CD14-positive monocyte (primary cell): ENCODE measurements at regions not wholly inside any gene's neighbourhood (a gene's known extent, or its start where the extent isn't known, plus 50 kb on each side); places are given as distances from the start of the nearest gene placed in this dataset.

ENCODE experiments used
- DNase-seq, 3 donors: peaks; one replicate each; pipeline ENCODE4 v3.0.0-alpha.2; 2011 to 2022
- H2AFZ ChIP-seq: 2 replicates; pipeline ENCODE4 v1.6.0; 2012; ENCODE audit warnings: mild to moderate bottlenecking, low read depth, low read length, inconsistent platforms; ENCODE audit not compliant: insufficient read depth, poor library complexity, severe bottlenecking
- H3K27ac ChIP-seq, 2 donors: 1 replicate in 1 of 2; 2 replicates in 1 of 2; pipeline ENCODE4 v1.5.1; 2012 to 2013; ENCODE audit warnings: low read length in 2 of 2, control low read depth in 1 of 2, inconsistent platforms in 1 of 2, low read depth in 1 of 2, mild to moderate bottlenecking in 1 of 2
- H3K27me3 ChIP-seq, 2 donors: one replicate each; pipeline versions ENCODE4 v1.6.0 to v1.6.1; 2011 to 2013; ENCODE audit warnings: low read length in 2 of 2; ENCODE audit not compliant: control insufficient read depth in 2 of 2, insufficient read depth in 2 of 2
- H3K36me3 ChIP-seq, 2 donors: replicated peaks in 1 of 2; 1 replicate in 1 of 2; 2 replicates in 1 of 2; pipeline versions ENCODE4 v1.5.1 to v1.6.1; 2012 to 2013; ENCODE audit warnings: low read length in 2 of 2, control low read depth in 1 of 2, inconsistent platforms in 1 of 2, mild to moderate bottlenecking in 1 of 2; ENCODE audit not compliant: insufficient read depth in 2 of 2, control insufficient read depth in 1 of 2
- H3K4me1 ChIP-seq, 2 donors: 1 replicate in 1 of 2; 2 replicates in 1 of 2; pipeline versions ENCODE4 v1.5.1 to v1.6.1; 2012 to 2013; ENCODE audit warnings: low read length in 2 of 2, control low read depth in 1 of 2, inconsistent platforms in 1 of 2, mild to moderate bottlenecking in 1 of 2, moderate library complexity in 1 of 2; ENCODE audit not compliant: insufficient read depth in 2 of 2, control insufficient read depth in 1 of 2
- H3K4me2 ChIP-seq: replicated peaks from 2 replicates; pipeline ENCODE3; 2012; ENCODE audit warnings: low read length, moderate library complexity, mild to moderate bottlenecking; ENCODE audit not compliant: poor library complexity, severe bottlenecking; ENCODE audit errors: extremely low read depth
- H3K4me3 ChIP-seq, 3 experiments: fragments of 200-600 bp in 1 of 3; sonication (generic) in 1 of 3; replicated peaks in 1 of 3; 1 replicate in 2 of 3; 2 replicates in 1 of 3; pipeline ENCODE4 v1.5.1; 2011 to 2013; ENCODE audit warnings: low read length in 3 of 3, mild to moderate bottlenecking in 3 of 3, control low read depth in 2 of 3, low read depth in 2 of 3, inconsistent platforms in 1 of 3, moderate library complexity in 1 of 3
- H3K79me2 ChIP-seq: 2 replicates; pipeline ENCODE4 v1.6.0; 2012; ENCODE audit warnings: mild to moderate bottlenecking, control low read depth, inconsistent platforms, low read length, moderate library complexity; ENCODE audit not compliant: insufficient read depth
- H3K9ac ChIP-seq: 2 replicates; pipeline ENCODE4 v1.6.0; 2017; ENCODE audit warnings: low read length, mild to moderate bottlenecking; ENCODE audit not compliant: insufficient read depth, poor library complexity, severe bottlenecking
- H3K9me3 ChIP-seq, 2 donors: replicated peaks in 1 of 2; 1 replicate in 1 of 2; 2 replicates in 1 of 2; pipeline versions ENCODE4 v1.5.1 to v1.6.1; 2012 to 2013; ENCODE audit warnings: low read length in 2 of 2, control low read depth in 1 of 2; ENCODE audit not compliant: control insufficient read depth in 1 of 2, insufficient read depth in 1 of 2
- H4K20me1 ChIP-seq: 2 replicates; pipeline ENCODE4 v1.6.0; 2012; ENCODE audit warnings: mild to moderate bottlenecking, low read length, control low read depth, moderate library complexity; ENCODE audit not compliant: insufficient read depth
- H3K27ac Mint-ChIP-seq, 7 donors: one replicate each; pipeline ENCODE4 v1.8.0; 2020; ENCODE audit warnings: mild to moderate bottlenecking in 7 of 7, mixed read lengths in 7 of 7, moderate library complexity in 6 of 7, inconsistent platforms in 2 of 7
- H3K27me3 Mint-ChIP-seq, 3 donors: one replicate each; pipeline ENCODE4 v1.8.0; 2021 to 2022; ENCODE audit warnings: low read depth in 3 of 3, mild to moderate bottlenecking in 3 of 3, mixed read lengths in 3 of 3, moderate library complexity in 3 of 3, inconsistent platforms in 1 of 3
- H3K36me3 Mint-ChIP-seq, 2 donors: one replicate each; pipeline ENCODE4 v1.8.0; 2020; ENCODE audit warnings: mixed read lengths in 2 of 2, inconsistent platforms in 1 of 2, mild to moderate bottlenecking in 1 of 2
- H3K4me1 Mint-ChIP-seq: one replicate; pipeline ENCODE4 v1.8.0; 2020; ENCODE audit warnings: mild to moderate bottlenecking, mixed read lengths
- H3K4me3 Mint-ChIP-seq, 2 donors: one replicate each; pipeline ENCODE4 v1.8.0; 2020; ENCODE audit warnings: mild to moderate bottlenecking in 2 of 2, mixed read lengths in 2 of 2, moderate library complexity in 1 of 2
- H3K9me3 Mint-ChIP-seq, 7 donors: one replicate each; pipeline ENCODE4 v1.8.0; 2020 to 2022; ENCODE audit warnings: mixed read lengths in 7 of 7, mild to moderate bottlenecking in 6 of 7, moderate library complexity in 6 of 7, inconsistent platforms in 2 of 7
- WGBS: methylation state at CpG from one replicate; pipeline ENCODE4 v1.1.5; 2013; ENCODE audit warnings: missing lambda C conversion rate; ENCODE audit not compliant: insufficient coverage; 5-methylcytosine and 5-hydroxymethylcytosine counted together
- intact Hi-C, 2 donors: fragments of 100-400 bp; cut with micrococcal nuclease; formaldehyde crosslinking; loops; one replicate each; pipeline versions ENCODE4 v1.15.0 to v1.15.1; 2023
- TF ChIP-seq, protein P1 (sequence below): fragments of 200-600 bp; IDR thresholded peaks from one replicate; pipeline ENCODE4 v1.8.0; 2022; ENCODE audit warnings: antibody characterized with exemption, mild to moderate bottlenecking

DNA sequence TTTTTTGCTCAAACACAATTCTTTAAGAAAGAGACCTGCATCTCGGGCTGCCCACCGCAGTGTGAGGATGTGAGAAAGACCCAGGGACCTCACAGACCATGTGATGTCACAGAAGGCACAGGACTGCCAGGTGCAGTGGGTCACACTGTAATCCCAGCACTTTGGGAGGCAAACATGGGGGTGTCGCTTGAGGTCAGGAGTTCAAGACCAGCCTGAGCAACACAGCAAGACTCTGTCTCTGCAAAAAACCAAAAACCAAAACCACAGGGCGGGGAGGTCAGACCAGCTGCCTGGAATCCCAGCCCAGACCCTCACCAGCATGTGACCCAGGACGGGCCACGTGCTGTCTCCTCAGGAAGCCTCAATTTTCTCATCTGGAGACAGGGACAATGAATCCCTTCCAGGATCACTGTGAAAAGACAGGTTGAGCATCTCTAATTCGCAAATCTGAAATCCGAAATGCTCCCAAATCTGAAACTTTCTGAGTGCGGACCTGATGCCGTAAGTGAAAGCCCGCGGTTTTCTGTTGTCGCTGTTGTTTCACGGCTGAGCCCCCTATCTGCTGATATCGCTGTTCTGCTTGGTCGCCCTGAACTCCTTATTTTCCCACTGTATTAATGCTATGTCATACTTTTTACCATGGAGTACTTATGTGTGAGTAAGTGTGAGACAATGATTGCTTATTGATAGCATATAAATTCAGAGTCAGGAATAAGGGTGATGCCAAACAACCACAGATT, 159.5 kb upstream of the PTPN1 start:
- no peak for DNase-seq
- no peak overlapping the region for H2AFZ ChIP-seq
- H3K79me2 ChIP-seq = no peaks in the 10 kb centered on the region
- H3K36me3 ChIP-seq = no peaks in the 10 kb centered on the region
- H3K4me1 ChIP-seq = peaks cover 62 to 64% of the 10 kb centered on the region in 2 donors
- peaks cover 69% of the 10 kb centered on the region for H3K4me1 Mint-ChIP-seq
- no peaks in the 10 kb centered on the region for H3K36me3 Mint-ChIP-seq
- no peaks in the 10 kb centered on the region for H3K27me3 ChIP-seq
- 70% methylated on average over 13 of the region's 16 CpGs for WGBS
- H3K4me2 ChIP-seq = no peak overlapping the region
- H3K9me3 Mint-ChIP-seq = peaks cover 0 to 2% (median 0%) of the 10 kb centered on the region in 7 donors
- peaks cover 1 to 4% (median 3%) of the 10 kb centered on the region in 3 donors for H3K27me3 Mint-ChIP-seq
- no peaks in the 10 kb centered on the region for H3K9me3 ChIP-seq
- TF ChIP-seq, protein P1, sequence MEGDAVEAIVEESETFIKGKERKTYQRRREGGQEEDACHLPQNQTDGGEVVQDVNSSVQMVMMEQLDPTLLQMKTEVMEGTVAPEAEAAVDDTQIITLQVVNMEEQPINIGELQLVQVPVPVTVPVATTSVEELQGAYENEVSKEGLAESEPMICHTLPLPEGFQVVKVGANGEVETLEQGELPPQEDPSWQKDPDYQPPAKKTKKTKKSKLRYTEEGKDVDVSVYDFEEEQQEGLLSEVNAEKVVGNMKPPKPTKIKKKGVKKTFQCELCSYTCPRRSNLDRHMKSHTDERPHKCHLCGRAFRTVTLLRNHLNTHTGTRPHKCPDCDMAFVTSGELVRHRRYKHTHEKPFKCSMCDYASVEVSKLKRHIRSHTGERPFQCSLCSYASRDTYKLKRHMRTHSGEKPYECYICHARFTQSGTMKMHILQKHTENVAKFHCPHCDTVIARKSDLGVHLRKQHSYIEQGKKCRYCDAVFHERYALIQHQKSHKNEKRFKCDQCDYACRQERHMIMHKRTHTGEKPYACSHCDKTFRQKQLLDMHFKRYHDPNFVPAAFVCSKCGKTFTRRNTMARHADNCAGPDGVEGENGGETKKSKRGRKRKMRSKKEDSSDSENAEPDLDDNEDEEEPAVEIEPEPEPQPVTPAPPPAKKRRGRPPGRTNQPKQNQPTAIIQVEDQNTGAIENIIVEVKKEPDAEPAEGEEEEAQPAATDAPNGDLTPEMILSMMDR = no peak
- intact Hi-C loops = loop anchor here in 1 of 2 donors (2.0 kb wide), 1 partner anchor 32 kb away; no protein-coding TSS in a partner anchor
- no peak overlapping the region for H3K27ac ChIP-seq
- H4K20me1 ChIP-seq = no peaks in the 10 kb centered on the region
- no peak overlapping the region for H3K9ac ChIP-seq
- H3K4me3 ChIP-seq = no peak overlapping the region
- peak overlapping the region; percentile 15 to 99 (median 98) for H3K27ac Mint-ChIP-seq
- H3K4me3 Mint-ChIP-seq = no peak overlapping the region

- intact Hi-C loops = loop anchor here in 1 of 2 donors (2.0 kb wide), 1 partner anchor 31 kb away; no protein-coding TSS in a partner anchor
- Histone ChIP-seq H3K9ac (no peak overlapping the region), H2AFZ (no peak overlapping the region), H3K4me2 (no peak overlapping the region), H3K9me3 (no peaks in the 10 kb centered on the region), H3K36me3 (no peaks in the 10 kb centered on the region), H3K27ac (no peak overlapping the region), H3K4me1 (peaks cover 54 to 55% of the 10 kb centered on the region in 2 donors), H3K4me3 (no peak overlapping the region), H3K79me2 (no peaks in the 10 kb centered on the region), H4K20me1 (no peaks in the 10 kb centered on the region), H3K27me3 (no peaks in the 10 kb centered on the region)
- H3K4me3 Mint-ChIP-seq = no peak overlapping the region
- H3K9me3 Mint-ChIP-seq = peaks cover 0 to 2% (median 0%) of the 10 kb centered on the region in 7 donors
- H3K27ac Mint-ChIP-seq = peak overlapping the region in 1 of 7 donors; percentile 22
- 98% methylated on average over 8 of the region's 11 CpGs for WGBS
- DNase-seq = no peak
- peaks cover 2 to 5% (median 3%) of the 10 kb centered on the region in 3 donors for H3K27me3 Mint-ChIP-seq
- H3K36me3 Mint-ChIP-seq = no peaks in the 10 kb centered on the region
- TF ChIP-seq, protein P1 = no peak
- peaks cover 60% of the 10 kb centered on the region for H3K4me1 Mint-ChIP-seq
Observed at GRCh38 chr20:50351541-50351940, 158.6 kb upstream of the PTPN1 start.
